ENCODE measurements at regions not wholly inside any gene's neighbourhood (a gene's known extent, or its start where the extent isn't known, plus 50 kb on each side); places are given as distances from the start of the nearest gene placed in this dataset.

- H3K36me3 Mint-ChIP-seq = peaks cover 2% of the 10 kb centered on the region
- peaks cover 45% of the 10 kb centered on the region for H3K4me1 Mint-ChIP-seq
- peaks cover 3% of the 10 kb centered on the region for H3K9me3 Mint-ChIP-seq
- H3K27me3 Mint-ChIP-seq = no peaks in the 10 kb centered on the region
- H3K27ac Mint-ChIP-seq = peak overlapping the region; percentile 0
- no peak overlapping the region for H3K4me3 Mint-ChIP-seq
Measured at GRCh38 chr1:116819081-116819480, 64.9 kb downstream of the CD2 start.

- no peaks in the 10 kb centered on the region for H3K36me3 Mint-ChIP-seq
- peaks cover 36% of the 10 kb centered on the region for H3K4me1 Mint-ChIP-seq
- no peak overlapping the region for H3K4me3 Mint-ChIP-seq
- no peak overlapping the region for H3K27ac Mint-ChIP-seq
- no peaks in the 10 kb centered on the region for H3K27me3 Mint-ChIP-seq
- no peaks in the 10 kb centered on the region for H3K9me3 Mint-ChIP-seq
Measured at GRCh38 chr1:116820369-116820768, 66.1 kb downstream of the CD2 start.

- H3K4me1 Mint-ChIP-seq = peaks cover 39% of the 10 kb centered on the region
- no peaks in the 10 kb centered on the region for H3K36me3 Mint-ChIP-seq
- H3K27me3 Mint-ChIP-seq = no peaks in the 10 kb centered on the region
- H3K4me3 Mint-ChIP-seq = no peak overlapping the region
- H3K9me3 Mint-ChIP-seq = no peaks in the 10 kb centered on the region
- no peak overlapping the region for H3K27ac Mint-ChIP-seq
Measured at GRCh38 chr1:116821763-116822162, 67.5 kb downstream of the CD2 start.

- H3K4me1 Mint-ChIP-seq = peaks cover 43% of the 10 kb centered on the region
- H3K27ac Mint-ChIP-seq = peak overlapping the region; percentile 56
- H3K36me3 Mint-ChIP-seq = peaks cover 1% of the 10 kb centered on the region
- H3K9me3 Mint-ChIP-seq = peaks cover 5% of the 10 kb centered on the region
- no peak overlapping the region for H3K4me3 Mint-ChIP-seq
- no peaks in the 10 kb centered on the region for H3K27me3 Mint-ChIP-seq
Measured at GRCh38 chr1:116824631-116825206, 70.5 kb downstream of the CD2 start.

GRCh38 chr1:116825207-116825719 is 71.0 kb downstream of the CD2 start:
- Mint-ChIP-seq H3K4me1 (peaks cover 46% of the 10 kb centered on the region), H3K27ac (peak overlapping the region; percentile 56), H3K4me3 (peak overlapping the region; percentile 31), H3K9me3 (peaks cover 5% of the 10 kb centered on the region), H3K36me3 (peaks cover 1% of the 10 kb centered on the region), H3K27me3 (no peaks in the 10 kb centered on the region)

- Mint-ChIP-seq H3K27me3 (no peaks in the 10 kb centered on the region), H3K36me3 (peaks cover 1% of the 10 kb centered on the region), H3K27ac (peak overlapping the region; percentile 100), H3K9me3 (peaks cover 5% of the 10 kb centered on the region), H3K4me3 (peak overlapping the region; percentile 65), H3K4me1 (peaks cover 52% of the 10 kb centered on the region)
Measured at GRCh38 chr1:116825720-116826438, 71.6 kb downstream of the CD2 start.

GRCh38 chr1:116826818-116827606 is 72.8 kb downstream of the CD2 start:
- peaks cover 1% of the 10 kb centered on the region for H3K36me3 Mint-ChIP-seq
- peaks cover 53% of the 10 kb centered on the region for H3K4me1 Mint-ChIP-seq
- peaks cover 5% of the 10 kb centered on the region for H3K9me3 Mint-ChIP-seq
- H3K27ac Mint-ChIP-seq = peak overlapping the region; percentile 100
- no peaks in the 10 kb centered on the region for H3K27me3 Mint-ChIP-seq
- H3K4me3 Mint-ChIP-seq = peak overlapping the region; percentile 69

GRCh38 chr1:116827607-116828105 is 73.4 kb downstream of the CD2 start:
- peaks cover 5% of the 10 kb centered on the region for H3K9me3 Mint-ChIP-seq
- H3K4me1 Mint-ChIP-seq = peaks cover 53% of the 10 kb centered on the region
- peak overlapping the region; percentile 69 for H3K4me3 Mint-ChIP-seq
- H3K27ac Mint-ChIP-seq = peak overlapping the region; percentile 100
- no peaks in the 10 kb centered on the region for H3K27me3 Mint-ChIP-seq
- H3K36me3 Mint-ChIP-seq = peaks cover 1% of the 10 kb centered on the region

GRCh38 chr1:116832308-116832931 is 77.3 kb upstream of the PTGFRN start:
- H3K27ac Mint-ChIP-seq = no peak overlapping the region
- H3K9me3 Mint-ChIP-seq = peaks cover 9% of the 10 kb centered on the region

GRCh38 chr1:116832932-116833578 is 76.7 kb upstream of the PTGFRN start:
- peaks cover 6% of the 10 kb centered on the region for H3K9me3 Mint-ChIP-seq
- H3K27me3 Mint-ChIP-seq = no peaks in the 10 kb centered on the region
- peak overlapping the region; percentile 20 for H3K27ac Mint-ChIP-seq
- peaks cover 5% of the 10 kb centered on the region for H3K36me3 Mint-ChIP-seq
- peaks cover 22% of the 10 kb centered on the region for H3K4me1 Mint-ChIP-seq
- no peak overlapping the region for H3K4me3 Mint-ChIP-seq

More at GRCh38 chr1:116832308-116832931, 77.3 kb upstream of the PTGFRN start:
- no peak overlapping the region for H3K4me3 Mint-ChIP-seq
- peaks cover 28% of the 10 kb centered on the region for H3K4me1 Mint-ChIP-seq
- no peaks in the 10 kb centered on the region for H3K27me3 Mint-ChIP-seq
- peaks cover 6% of the 10 kb centered on the region for H3K36me3 Mint-ChIP-seq

GRCh38 chr1:116833718-116834117 is 76.0 kb upstream of the PTGFRN start:
- Mint-ChIP-seq H3K9me3 (peaks cover 6% of the 10 kb centered on the region), H3K27me3 (no peaks in the 10 kb centered on the region), H3K4me3 (no peak overlapping the region), H3K27ac (no peak overlapping the region), H3K4me1 (peaks cover 16% of the 10 kb centered on the region), H3K36me3 (peaks cover 5% of the 10 kb centered on the region)

- no peak overlapping the region for H3K27ac Mint-ChIP-seq
- H3K9me3 Mint-ChIP-seq = peaks cover 6% of the 10 kb centered on the region
- peaks cover 5% of the 10 kb centered on the region for H3K36me3 Mint-ChIP-seq
- no peaks in the 10 kb centered on the region for H3K27me3 Mint-ChIP-seq
- no peak overlapping the region for H3K4me3 Mint-ChIP-seq
- peaks cover 11% of the 10 kb centered on the region for H3K4me1 Mint-ChIP-seq
Measured at GRCh38 chr1:116834595-116834994, 75.1 kb upstream of the PTGFRN start.

- peak overlapping the region; percentile 56 for H3K27ac Mint-ChIP-seq
- no peaks in the 10 kb centered on the region for H3K27me3 Mint-ChIP-seq
- H3K4me3 Mint-ChIP-seq = no peak overlapping the region
- H3K9me3 Mint-ChIP-seq = peaks cover 6% of the 10 kb centered on the region
- H3K36me3 Mint-ChIP-seq = peaks cover 5% of the 10 kb centered on the region
- H3K4me1 Mint-ChIP-seq = peaks cover 7% of the 10 kb centered on the region
Measured at GRCh38 chr1:116835161-116835560, 74.6 kb upstream of the PTGFRN start.

GRCh38 chr1:116836099-116836498 is 73.6 kb upstream of the PTGFRN start:
- Mint-ChIP-seq H3K4me1 (no peaks in the 10 kb centered on the region), H3K36me3 (peaks cover 5% of the 10 kb centered on the region), H3K9me3 (peaks cover 6% of the 10 kb centered on the region), H3K27ac (no peak overlapping the region), H3K4me3 (no peak overlapping the region), H3K27me3 (no peaks in the 10 kb centered on the region)
